Uterus (tissue), 2 donors: ENCODE measurements at regions not wholly inside any gene's neighbourhood (a gene's known extent, or its start where the extent isn't known, plus 50 kb on each side); places are given as distances from the start of the nearest gene placed in this dataset.

ENCODE experiments used
- CTCF ChIP-seq, 4 experiments: fragments of 200-600 bp in 2 of 4; fragments of 450-650 bp in 2 of 4; sonication (generic) in 2 of 4; IDR thresholded peaks; one replicate each; pipeline ENCODE4 v1.5.1; 2016 to 2019; ENCODE audit warnings: antibody characterized with exemption in 4 of 4, mild to moderate bottlenecking in 2 of 4, moderate library complexity in 1 of 4
- POLR2A ChIP-seq, 2 donors: fragments of 450-650 bp; IDR thresholded peaks; one replicate each; pipeline ENCODE4 v1.6.1; 2016; ENCODE audit warnings: antibody characterized with exemption in 2 of 2, mild to moderate bottlenecking in 1 of 2, moderate library complexity in 1 of 2

GRCh38 chr17:52744179-52744578, 585.7 kb upstream of the CA10 start:
- TF ChIP-seq CTCF (IDR thresholded peaks at IDR 0.05) (no peak), POLR2A (IDR thresholded peaks at IDR 0.05) (no peak)
